Fibroblast of mammary gland (primary cell): ENCODE measurements at regions not wholly inside any gene's neighbourhood (a gene's known extent, or its start where the extent isn't known, plus 50 kb on each side); places are given as distances from the start of the nearest gene placed in this dataset.

ENCODE experiments used
- DNase-seq: peaks from one replicate; pipeline ENCODE4 v3.0.0-alpha.2; 2010; ENCODE audit warnings: low read depth
- H3K4me3 ChIP-seq: 2 replicates; pipeline ENCODE4 v1.5.1; 2011; ENCODE audit warnings: low read depth, mild to moderate bottlenecking, low read length, moderate library complexity; ENCODE audit not compliant: control insufficient read depth
- CTCF ChIP-seq: conservative IDR thresholded peaks from 2 replicates; pipeline ENCODE4 v1.5.1; 2011; ENCODE audit warnings: low read depth, low read length, inconsistent platforms; ENCODE audit not compliant: control insufficient read depth, insufficient read depth

GRCh38 chr21:20315042-20315441 lies 683.2 kb upstream of the NCAM2 start:
- DNase-seq: no peak
- H3K4me3 ChIP-seq: no peak overlapping the region
- no peak for TF ChIP-seq CTCF

GRCh38 chr21:20329636-20330035 lies 668.6 kb upstream of the NCAM2 start:
- H3K4me3 ChIP-seq: no peak overlapping the region
- TF ChIP-seq CTCF: no peak
- no peak for DNase-seq

- no peak for DNase-seq
- no peak overlapping the region for H3K4me3 ChIP-seq
- TF ChIP-seq CTCF: no peak
Observed at GRCh38 chr21:20330652-20331051, 667.6 kb upstream of the NCAM2 start.

- no peak for TF ChIP-seq CTCF
- DNase-seq: no peak
- no peak overlapping the region for H3K4me3 ChIP-seq
Observed at GRCh38 chr21:20334585-20334984, 663.6 kb upstream of the NCAM2 start.

- no peak overlapping the region for H3K4me3 ChIP-seq
- no peak for DNase-seq
- TF ChIP-seq CTCF: no peak
Observed at GRCh38 chr21:20341431-20341830, 656.8 kb upstream of the NCAM2 start.

GRCh38 chr21:20343186-20343585 lies 655.0 kb upstream of the NCAM2 start:
- TF ChIP-seq CTCF: no peak
- no peak for DNase-seq

GRCh38 chr21:20351138-20351537 lies 647.1 kb upstream of the NCAM2 start:
- DNase-seq: no peak
- no peak overlapping the region for H3K4me3 ChIP-seq
- TF ChIP-seq CTCF: no peak

More at GRCh38 chr21:20343186-20343585, 655.0 kb upstream of the NCAM2 start:
- H3K4me3 ChIP-seq: no peak overlapping the region
